NCI-H146 treated with DMSO at 0.1 percent for 48 hours (cell line): ENCODE measurements at regions not wholly inside any gene's neighbourhood (a gene's known extent, or its start where the extent isn't known, plus 50 kb on each side); places are given as distances from the start of the nearest gene placed in this dataset.
"Not testable (repeated sequence)": the region's sequence is repeated elsewhere in the genome, so short reads cannot be mapped to it uniquely, and the experiment has no call there.

Experiments
- DNase-seq: peaks from one replicate; lab custom pipeline; 2025; ENCODE audit not compliant: unreplicated experiment; lab: John Stamatoyannopoulos, UW

DNA sequence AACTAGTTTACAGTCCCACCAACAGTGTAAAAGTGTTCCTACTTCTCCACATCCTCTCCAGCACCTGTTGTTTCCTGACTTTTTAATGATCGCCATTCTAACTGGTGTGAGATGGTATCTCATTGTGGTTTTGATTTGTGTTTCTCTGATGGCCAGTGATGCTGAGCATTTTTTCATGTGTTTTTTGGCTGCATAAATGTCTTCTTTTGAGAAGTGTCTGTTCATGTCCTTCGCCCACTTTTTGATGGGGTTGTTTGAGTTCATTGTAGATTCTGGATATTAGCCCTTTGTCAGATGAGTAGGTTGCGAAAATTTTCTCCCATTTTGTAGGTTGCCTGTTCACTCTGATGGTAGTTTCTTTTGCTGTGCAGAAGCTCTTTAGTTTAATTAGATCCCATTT is 77.1 kb upstream of the SLC7A14 start:
- DNase-seq = not testable (repeated sequence)

DNA sequence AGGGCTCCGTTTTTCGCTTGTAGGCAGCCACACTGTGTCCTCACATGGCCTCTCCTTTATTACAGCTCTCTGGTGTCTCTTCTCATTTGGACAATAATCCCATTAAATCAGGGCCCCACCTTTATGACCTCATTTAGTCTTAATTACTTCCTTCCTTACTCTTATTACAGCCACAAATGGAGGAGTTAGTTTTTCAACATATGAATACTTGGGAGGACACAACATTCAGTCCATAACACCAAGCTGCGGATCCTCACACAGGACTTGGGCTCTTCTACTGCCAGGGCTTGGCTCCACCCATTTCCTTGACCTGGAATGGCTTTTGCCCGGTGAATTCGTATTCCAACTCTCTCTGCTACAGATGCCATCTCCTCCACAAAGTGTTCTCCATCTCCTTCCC is 74.3 kb upstream of the SLC7A14 start:
- no peak for DNase-seq

DNA sequence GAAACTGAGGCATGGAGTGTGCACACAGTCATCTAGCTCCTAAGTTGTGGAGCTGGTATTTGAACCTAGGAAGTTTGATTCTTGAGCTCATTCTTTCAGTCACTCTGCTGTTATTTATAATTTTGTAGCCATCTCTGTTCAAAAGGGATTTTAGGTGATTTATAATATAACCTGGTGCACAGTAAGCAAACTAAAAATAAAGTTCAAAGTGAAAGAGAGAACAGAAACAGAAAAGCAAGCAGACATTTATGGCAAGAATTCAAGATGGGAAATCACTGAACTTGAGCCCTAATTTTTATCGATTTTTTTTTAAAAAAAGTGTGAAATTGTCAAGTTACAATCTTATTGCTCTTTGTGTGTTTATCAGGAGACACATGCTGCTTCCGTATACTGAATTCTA is 71.4 kb upstream of the SLC7A14 start:
- DNase-seq = no peak

DNA sequence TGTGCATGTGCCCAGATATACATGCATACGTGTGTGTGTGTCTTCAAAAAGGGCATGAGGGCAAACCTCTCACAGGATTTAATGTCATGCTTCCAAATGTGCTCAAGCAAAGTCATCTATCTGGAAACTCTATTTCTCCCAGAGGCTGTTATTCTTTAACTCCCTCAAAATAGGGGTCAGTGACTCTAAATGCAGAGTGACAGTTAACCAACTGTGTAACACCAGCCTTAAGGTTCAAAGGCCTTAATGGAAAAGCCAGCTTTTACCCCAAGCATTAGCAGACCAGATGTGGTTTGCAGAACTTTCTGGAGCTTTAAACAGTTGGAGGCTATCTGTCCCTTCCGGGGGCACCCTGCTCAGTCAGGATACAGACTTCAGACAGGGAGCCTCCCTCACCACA is 70.4 kb upstream of the SLC7A14 start:
- no peak for DNase-seq

DNA sequence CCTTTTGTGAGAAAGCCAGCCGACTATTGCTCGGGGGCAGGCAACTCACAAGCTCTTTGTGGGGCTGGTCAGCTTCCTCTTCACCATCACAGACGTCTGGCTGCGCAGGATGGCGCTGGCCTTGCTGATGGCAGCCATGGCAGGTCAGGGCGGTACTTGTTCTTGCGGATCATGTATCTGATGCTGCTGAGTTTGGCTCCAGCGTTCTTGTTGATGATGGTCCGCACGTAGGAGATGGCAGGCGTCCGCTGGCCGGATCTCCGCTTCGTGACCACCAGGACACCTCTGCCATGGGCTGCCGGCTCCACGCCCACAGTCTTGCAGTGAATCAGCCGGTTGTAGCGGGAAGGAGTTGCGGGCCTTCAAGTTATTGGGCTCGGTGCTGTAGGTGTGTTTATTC is 67.9 kb upstream of the SLC7A14 start:
- DNase-seq = no peak

DNA sequence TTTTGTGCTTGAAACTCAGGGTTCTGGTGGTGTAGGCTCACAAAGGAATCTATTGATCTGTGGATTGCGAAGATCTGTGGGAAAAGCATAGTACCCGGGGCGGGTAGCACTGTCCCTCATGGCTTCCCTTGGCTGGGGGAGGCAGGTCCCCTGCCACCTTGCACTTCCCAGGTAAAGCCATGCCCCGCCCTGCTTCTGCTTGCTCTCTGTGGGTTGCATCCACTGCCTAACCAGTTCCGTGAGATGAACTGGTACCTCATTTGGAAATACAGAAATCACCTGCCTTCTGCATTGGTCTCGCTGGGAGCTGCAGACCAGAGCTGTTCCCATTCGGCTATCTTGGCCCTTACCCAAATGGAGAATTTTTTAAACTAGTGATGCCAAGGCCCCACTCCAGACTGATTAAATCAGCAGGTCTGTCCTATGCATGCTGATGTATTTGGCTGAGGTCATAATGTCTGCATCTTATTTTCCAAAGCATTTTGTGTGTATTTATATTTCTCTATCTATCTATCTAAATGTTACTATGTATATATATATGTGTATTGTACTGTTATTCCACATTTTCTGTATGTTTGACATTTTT is 65.5 kb upstream of the SLC7A14 start:
- DNase-seq = no peak

DNA sequence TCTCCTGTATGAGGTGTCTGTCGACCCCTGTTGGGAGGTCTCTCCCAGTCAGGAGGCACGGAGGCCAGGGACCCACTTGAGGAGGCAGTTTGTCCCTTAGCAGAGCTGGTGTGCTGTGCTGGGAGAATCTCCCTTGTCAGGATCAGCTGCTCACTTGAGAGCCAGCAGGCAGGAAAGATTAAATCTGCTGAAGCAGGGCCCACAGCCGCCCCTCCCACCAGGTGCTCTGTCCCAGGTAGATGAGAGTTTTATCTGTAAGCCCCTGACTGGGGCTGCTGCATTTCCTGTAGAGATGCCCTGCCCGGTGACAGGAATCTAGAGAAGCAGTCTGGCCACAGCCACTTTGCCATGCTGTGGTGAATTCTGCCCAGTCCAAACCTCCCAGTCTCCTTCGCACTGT is 64.7 kb upstream of the SLC7A14 start:
- DNase-seq = not testable (repeated sequence)

DNA sequence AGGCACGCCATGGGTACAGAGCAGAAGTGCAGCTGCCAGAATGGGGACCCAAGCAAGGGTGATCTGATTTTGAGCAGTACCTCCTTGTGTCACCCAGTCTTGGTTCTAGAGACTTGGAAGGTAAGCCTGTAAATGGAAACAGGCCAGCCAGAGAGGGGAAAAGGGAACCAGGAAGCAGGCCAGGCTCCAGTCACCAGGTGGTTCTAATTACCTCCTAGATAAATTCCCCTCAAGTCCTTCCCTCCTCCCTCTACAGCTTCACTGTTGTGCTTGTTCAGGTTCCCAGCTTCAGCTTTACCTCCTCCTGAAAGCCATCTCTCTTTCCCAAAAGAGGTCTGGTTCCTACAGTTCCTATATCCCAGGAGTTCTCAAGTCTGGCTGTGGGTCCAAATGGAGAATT is 58.8 kb upstream of the SLC7A14 start:
- DNase-seq = no peak

DNA sequence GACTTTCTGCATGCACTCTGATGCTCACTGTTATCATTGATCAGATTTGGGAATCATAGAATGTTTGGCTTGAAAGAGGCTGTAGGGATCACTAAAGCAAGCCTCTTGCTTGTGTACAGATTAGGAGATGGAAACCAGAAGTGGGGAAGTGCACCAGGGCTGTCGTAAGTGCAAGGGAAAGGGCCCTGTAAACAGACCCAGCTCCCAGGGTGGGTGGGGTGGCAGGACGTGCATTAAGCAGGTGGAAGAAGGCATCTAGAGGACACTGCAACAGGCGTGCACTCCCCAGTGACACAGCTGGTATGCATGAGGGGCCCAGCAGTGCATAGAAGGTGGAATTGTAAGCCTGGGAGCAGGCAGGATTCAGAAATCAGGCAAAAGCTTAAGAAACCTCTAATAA is 58.0 kb upstream of the SLC7A14 start:
- DNase-seq = no peak

DNA sequence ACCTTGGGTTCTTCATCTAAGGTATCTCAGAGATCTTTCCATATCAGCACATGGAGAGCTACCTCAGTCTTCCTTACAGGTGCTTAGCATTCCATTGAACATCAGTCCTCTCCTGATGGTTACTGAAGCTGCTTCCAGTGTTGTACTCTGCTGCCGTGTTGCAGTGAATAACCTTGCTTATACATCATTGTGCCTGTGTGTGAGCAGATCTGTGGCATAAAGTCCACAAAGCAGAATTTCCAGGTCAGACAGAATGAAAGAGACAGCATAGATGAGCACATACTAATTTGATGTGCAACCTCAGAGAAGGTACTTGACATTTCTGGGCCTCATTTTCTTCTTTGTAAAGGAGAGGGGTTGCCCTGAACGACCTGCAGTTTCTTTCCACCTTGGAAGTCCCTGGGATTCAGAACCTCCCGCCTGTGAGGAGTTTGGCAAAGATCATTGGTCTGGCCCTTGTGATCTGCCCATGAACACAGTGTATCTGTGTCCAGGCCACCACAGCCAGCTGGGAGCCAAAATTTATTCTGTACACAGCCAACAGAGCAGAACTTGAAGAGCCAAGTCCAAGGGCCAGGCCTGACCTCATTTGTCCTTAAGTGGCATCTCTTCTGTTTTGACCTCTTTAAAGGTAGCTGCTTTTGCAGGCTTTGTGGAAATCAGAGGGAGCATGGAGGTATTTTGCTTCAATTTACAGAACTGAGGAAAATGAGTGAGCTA is 57.2 kb upstream of the SLC7A14 start:
- no peak for DNase-seq

DNA sequence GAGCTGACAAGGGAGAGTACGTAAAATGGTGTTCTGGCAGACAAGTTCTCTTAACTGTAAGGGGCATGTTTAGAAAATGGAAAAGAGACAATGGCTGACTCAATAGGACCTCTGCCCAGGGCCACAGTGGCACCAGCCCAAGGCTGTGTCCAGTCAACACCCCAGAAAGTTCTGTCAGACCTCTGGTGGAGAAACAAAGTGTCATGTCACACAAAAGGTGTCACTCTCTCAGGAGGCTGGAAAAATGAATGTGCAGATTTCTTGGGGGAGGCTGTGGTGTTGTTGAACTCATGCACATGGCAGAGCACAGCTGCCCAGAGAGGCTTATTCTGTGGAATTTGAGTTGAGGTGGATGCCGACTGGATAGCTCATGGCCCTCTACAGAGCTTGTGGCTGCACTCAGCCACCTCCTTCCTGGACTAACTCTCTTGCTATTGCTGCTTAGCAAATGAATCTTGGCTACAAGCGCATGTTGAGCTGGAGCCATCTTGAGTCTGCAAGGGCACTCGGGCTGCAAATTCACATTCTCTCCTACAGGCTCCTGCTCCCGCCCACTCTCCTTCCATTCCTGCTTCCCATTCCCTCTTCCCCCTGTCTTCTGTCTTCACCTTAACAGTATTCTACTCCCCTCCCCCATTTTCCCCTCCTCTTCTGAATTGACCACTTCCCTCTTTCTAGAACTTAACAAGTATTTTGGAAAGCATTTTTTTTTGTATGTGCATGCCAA is 55.8 kb upstream of the SLC7A14 start:
- DNase-seq = no peak

DNA sequence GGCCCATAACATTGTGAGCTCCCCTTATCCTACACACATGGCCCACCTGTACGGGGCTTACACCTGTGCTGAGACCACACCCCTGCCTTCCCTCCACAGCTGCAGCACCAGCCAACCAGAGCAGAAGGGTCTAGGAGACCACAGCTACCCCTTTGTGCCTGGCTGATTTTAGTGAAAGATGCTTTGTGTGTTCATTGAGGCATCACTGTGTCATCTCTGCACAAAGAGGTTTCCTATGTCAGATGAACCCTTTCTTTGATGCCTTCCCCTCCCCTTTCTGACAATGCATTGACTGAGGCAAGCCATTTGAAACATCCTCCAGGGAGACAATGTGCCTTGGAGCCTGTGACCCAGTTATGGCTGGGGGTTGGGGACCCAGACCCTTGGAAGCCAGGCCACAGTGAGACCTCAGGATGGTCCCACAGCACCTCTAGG is 54.9 kb upstream of the SLC7A14 start:
- no peak for DNase-seq

DNA sequence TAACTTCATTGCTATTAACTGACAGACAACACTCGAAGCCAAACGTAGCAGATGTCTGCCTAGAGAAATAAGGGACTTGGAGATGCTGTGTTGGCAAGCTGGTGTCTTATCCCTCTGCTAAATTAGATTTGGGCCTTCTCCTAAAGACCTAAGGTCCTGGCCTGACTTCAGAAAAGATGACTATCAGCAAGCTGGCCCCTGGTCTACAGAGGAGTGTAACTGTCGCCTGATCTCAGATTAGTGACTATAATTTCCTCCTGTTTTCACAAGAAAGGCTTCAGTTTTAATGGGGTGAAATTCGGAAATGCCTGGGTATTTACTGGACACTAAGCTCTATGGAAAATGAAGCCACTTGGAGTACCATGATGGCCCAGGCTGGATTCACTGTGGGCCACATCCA is 53.1 kb upstream of the SLC7A14 start:
- DNase-seq = no peak

DNA sequence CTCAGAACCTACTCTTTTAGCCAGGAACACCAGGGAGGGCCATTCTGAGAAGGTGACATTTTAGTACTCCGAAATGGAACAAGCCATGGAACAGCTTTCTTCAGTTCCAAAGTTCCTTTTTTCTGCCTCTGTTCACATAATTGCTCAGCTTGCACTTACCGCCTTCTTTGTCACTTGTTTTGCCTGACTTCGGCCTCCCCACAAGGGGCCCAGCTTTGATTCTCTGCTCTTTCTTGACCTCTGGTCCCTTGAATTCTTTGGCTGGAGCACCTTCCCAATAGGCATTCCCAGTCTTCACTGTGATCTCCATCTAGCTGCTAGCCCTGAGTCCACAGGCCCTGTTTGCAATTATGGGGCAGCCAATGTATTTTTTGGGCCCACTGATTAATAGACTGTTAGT is 51.4 kb upstream of the SLC7A14 start:
- no peak for DNase-seq

DNA sequence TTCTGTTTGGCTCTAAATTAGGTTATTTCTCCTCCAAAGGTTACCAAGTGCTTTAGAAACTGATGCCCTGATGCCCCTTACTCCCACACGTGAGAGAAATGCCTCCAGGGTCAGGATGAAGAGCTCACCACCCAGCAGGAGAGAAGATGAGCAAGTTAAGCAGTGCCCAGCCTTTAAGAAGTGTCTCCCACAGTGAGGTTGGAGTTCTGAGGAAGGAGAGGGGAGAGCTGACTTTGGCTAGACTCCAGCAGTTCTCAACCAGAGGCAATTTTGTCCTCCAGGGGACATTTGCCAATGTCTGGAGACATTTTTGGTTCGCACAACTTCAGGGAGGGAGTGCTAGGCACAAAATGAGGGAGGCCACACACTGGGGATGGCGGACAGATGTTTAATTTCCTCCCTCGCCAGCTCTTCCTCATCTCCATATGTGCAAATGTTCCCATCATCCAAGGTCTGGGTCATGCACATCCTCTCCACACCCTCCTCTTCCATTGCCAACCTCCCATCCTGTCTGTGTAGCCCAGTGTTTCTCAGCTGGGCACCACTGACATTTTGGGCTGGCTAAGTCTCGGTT is 50.6 kb upstream of the SLC7A14 start:
- no peak for DNase-seq
